PC-3 (cell line): ENCODE measurements at regions not wholly inside any gene's neighbourhood (a gene's known extent, or its start where the extent isn't known, plus 50 kb on each side); places are given as distances from the start of the nearest gene placed in this dataset.

Experiments
- ATAC-seq: fragments of 200-7000 bp; cut with Tn5 transposase; 2 replicates; pipeline ENCODE4 v1.9.1; 2020; ENCODE audit warnings: mild to moderate bottlenecking, moderate library complexity
- BruUV-seq: library from RNA; stranded (reverse); fragments of 400-500 nt; replicated peaks from 2 replicates; lab custom pipeline; 2021; lab: Mats Ljungman, UMichigan
- CTCF ChIA-PET: fragments of 300-600 bp; sonication (Branson Sonifier 250); formaldehyde crosslinking; loops from one replicate; lab custom pipeline; 2022; ENCODE audit warnings: antibody characterized with exemption; lab: Charles Lee
- POLR2A ChIA-PET: fragments of 300-600 bp; sonication (Branson Sonifier 250); formaldehyde crosslinking; loops from one replicate; lab custom pipeline; 2022; ENCODE audit warnings: antibody characterized with exemption; ENCODE audit not compliant: unreplicated experiment; lab: Charles Lee
- DNase-seq: peaks from one replicate; pipeline ENCODE4 v3.0.0-alpha.2; 2015
- H2AFZ ChIP-seq: fragments of 300-600 bp; sonication (generic); 2 replicates; pipeline ENCODE4 v1.6.0; 2016; ENCODE audit warnings: antibody characterized with exemption, low read length
- H3F3A ChIP-seq: fragments of 300-600 bp; sonication (generic); one replicate; pipeline ENCODE4 v1.6.0; 2017; ENCODE audit warnings: antibody characterized with exemption, low read length, control low read depth, mild to moderate bottlenecking; ENCODE audit not compliant: unreplicated experiment
- H3K27ac ChIP-seq: fragments of 300-600 bp; sonication (generic); 2 replicates; pipeline ENCODE4 v1.5.1; 2016; ENCODE audit warnings: mild to moderate bottlenecking, low read length
- H3K27me3 ChIP-seq: fragments of 300-600 bp; sonication (generic); 2 replicates; pipeline ENCODE4 v1.6.1; 2016; ENCODE audit warnings: low read length, mixed read lengths
- H3K36me3 ChIP-seq: fragments of 300-600 bp; sonication (generic); 2 replicates; pipeline ENCODE4 v1.6.1; 2016; ENCODE audit warnings: low read depth, mixed run types, low read length, mixed read lengths
- H3K4me1 ChIP-seq: fragments of 300-600 bp; sonication (generic); 2 replicates; pipeline ENCODE4 v1.5.1; 2016; ENCODE audit warnings: low read length; ENCODE audit not compliant: insufficient read depth
- H3K4me2 ChIP-seq: fragments of 300-600 bp; sonication (generic); 2 replicates; pipeline ENCODE4 v1.6.0; 2016; ENCODE audit warnings: low read length
- H3K4me3 ChIP-seq: fragments of 300-600 bp; sonication (generic); 2 replicates; pipeline ENCODE4 v1.5.1; 2016; ENCODE audit warnings: mild to moderate bottlenecking, low read length, mixed read lengths
- H3K79me2 ChIP-seq: fragments of 300-600 bp; sonication (generic); 2 replicates; pipeline ENCODE4 v1.6.1; 2017; ENCODE audit warnings: low read length, mixed read lengths
- H3K9ac ChIP-seq: fragments of 300-600 bp; sonication (generic); 2 replicates; pipeline ENCODE4 v1.6.0; 2016; ENCODE audit warnings: mild to moderate bottlenecking, low read length
- H3K9me2 ChIP-seq: fragments of 300-600 bp; sonication (generic); replicated peaks from 2 replicates; pipeline ENCODE4 v1.6.1; 2016; ENCODE audit warnings: mixed run types, low read length, mixed read lengths
- H3K9me3 ChIP-seq: fragments of 300-600 bp; sonication (generic); 2 replicates; pipeline ENCODE4 v1.6.1; 2016; ENCODE audit warnings: low read length, mixed read lengths
- H4K20me1 ChIP-seq: fragments of 300-600 bp; sonication (generic); 2 replicates; pipeline ENCODE4 v1.6.1; 2016; ENCODE audit warnings: low read length, mixed read lengths
- EZH2 ChIP-seq: fragments of 300-600 bp; sonication (generic); IDR thresholded peaks from one replicate; pipeline ENCODE4 v1.6.1; 2017; ENCODE audit warnings: antibody characterized with exemption, mild to moderate bottlenecking, low read length; ENCODE audit not compliant: unreplicated experiment
- EZH2phosphoT487 ChIP-seq: fragments of 300-600 bp; sonication (generic); IDR thresholded peaks from 2 replicates; pipeline ENCODE4 v1.6.1; 2018; ENCODE audit warnings: mild to moderate bottlenecking, antibody characterized with exemption, low read length, borderline replicate concordance
- intact Hi-C: fragments of 100-400 bp; cut with micrococcal nuclease; formaldehyde crosslinking; loops from 2 replicates; pipeline ENCODE4 v1.9.0; 2023
- TF ChIP-seq, protein P1 (sequence below): fragments of 300-600 bp; sonication (generic); conservative IDR thresholded peaks from 2 replicates; pipeline ENCODE4 v1.5.1; 2017; ENCODE audit warnings: antibody characterized with exemption, low read depth, mild to moderate bottlenecking, low read length

DNA sequence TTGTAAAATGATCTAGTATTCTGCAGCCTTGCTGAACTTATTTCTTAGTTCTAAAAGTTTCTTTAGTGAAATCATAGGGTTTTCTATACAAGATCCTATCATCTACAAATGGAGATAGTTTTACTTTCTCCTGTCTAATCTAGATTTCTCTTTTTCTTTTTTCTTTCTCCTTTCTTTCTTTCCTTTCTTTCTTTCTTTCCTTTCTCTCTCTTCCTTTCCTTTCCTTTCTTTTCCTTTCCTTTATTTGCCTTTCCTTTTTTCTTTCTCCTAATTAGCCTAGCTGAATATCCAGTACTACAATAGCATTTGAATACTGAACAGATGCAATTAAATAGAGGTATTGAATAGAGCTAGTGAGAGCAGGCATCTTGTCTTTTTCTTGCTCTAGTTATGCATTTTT lies 186.6 kb upstream of the SPAG17 start:
- DNase-seq, result no peak
- no peak overlapping the region for H3K4me2 ChIP-seq
- no peaks in the 10 kb centered on the region for H3K27me3 ChIP-seq
- ChIA-PET POLR2A (interaction anchor here (0.7 kb wide), 1 partner anchor 440 kb away, joined by 17 read pairs; no protein-coding TSS in a partner anchor), CTCF (no interaction called here)
- ATAC-seq, result no peak
- TF ChIP-seq, protein P1, sequence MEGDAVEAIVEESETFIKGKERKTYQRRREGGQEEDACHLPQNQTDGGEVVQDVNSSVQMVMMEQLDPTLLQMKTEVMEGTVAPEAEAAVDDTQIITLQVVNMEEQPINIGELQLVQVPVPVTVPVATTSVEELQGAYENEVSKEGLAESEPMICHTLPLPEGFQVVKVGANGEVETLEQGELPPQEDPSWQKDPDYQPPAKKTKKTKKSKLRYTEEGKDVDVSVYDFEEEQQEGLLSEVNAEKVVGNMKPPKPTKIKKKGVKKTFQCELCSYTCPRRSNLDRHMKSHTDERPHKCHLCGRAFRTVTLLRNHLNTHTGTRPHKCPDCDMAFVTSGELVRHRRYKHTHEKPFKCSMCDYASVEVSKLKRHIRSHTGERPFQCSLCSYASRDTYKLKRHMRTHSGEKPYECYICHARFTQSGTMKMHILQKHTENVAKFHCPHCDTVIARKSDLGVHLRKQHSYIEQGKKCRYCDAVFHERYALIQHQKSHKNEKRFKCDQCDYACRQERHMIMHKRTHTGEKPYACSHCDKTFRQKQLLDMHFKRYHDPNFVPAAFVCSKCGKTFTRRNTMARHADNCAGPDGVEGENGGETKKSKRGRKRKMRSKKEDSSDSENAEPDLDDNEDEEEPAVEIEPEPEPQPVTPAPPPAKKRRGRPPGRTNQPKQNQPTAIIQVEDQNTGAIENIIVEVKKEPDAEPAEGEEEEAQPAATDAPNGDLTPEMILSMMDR, result no peak
- TF ChIP-seq EZH2 (no peak), EZH2phosphoT487 (no peak)
- no peak overlapping the region for H2AFZ ChIP-seq
- H3K4me3 ChIP-seq, result no peak overlapping the region
- H3F3A ChIP-seq, result no peaks in the 10 kb centered on the region
- no peaks in the 10 kb centered on the region for H3K4me1 ChIP-seq
- H3K9me2 ChIP-seq, result no peaks in the 10 kb centered on the region
- H3K9me3 ChIP-seq, result peaks cover 11% of the 10 kb centered on the region; the same call in 1 of the 2 replicates
- H3K79me2 ChIP-seq, result no peaks in the 10 kb centered on the region
- H3K9ac ChIP-seq, result no peak overlapping the region
- no peaks in the 10 kb centered on the region for H4K20me1 ChIP-seq
- no peaks in the 10 kb centered on the region for H3K36me3 ChIP-seq
- intact Hi-C loops, result no loop called here
- BruUV-seq, result no TSS peak
- H3K27ac ChIP-seq, result no peak overlapping the region

DNA sequence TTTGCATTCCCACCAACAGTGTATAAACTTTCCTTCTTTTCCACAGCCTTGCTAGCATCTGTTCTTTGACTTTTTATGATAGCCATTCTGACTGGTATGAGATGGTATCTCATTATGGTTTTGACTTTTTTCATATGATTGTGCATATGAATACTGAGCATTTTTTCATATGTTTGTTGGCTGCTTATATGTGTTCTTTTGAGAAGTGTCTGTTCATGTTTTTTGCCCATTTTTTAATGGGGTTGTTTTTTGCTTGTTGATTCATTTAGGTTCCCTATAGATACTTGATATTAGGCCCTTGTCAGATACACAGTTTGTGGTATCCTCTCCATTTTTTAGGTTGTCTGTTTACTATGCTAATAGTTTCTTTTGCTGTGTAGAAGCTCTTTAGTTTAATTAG lies 185.8 kb upstream of the SPAG17 start:
- Histone ChIP-seq H3F3A (no peaks in the 10 kb centered on the region), H3K27ac (no peak overlapping the region), H3K36me3 (no peaks in the 10 kb centered on the region), H3K4me3 (no peak overlapping the region), H3K9me2 (no peaks in the 10 kb centered on the region), H3K4me2 (no peak overlapping the region), H3K4me1 (no peaks in the 10 kb centered on the region), H3K9me3 (peaks cover 12% of the 10 kb centered on the region; the same call in 1 of the 2 replicates), H3K27me3 (no peaks in the 10 kb centered on the region), H3K79me2 (no peaks in the 10 kb centered on the region), H2AFZ (no peak overlapping the region), H3K9ac (no peak overlapping the region), H4K20me1 (no peaks in the 10 kb centered on the region)
- ChIA-PET POLR2A (no interaction called here), CTCF (no interaction called here)
- TF ChIP-seq, protein P1, result no peak
- no peak for TF ChIP-seq EZH2
- no peak for TF ChIP-seq EZH2phosphoT487
- DNase-seq (no peak), ATAC-seq (no peak)
- no TSS peak for BruUV-seq
- intact Hi-C loops, result no loop called here

DNA sequence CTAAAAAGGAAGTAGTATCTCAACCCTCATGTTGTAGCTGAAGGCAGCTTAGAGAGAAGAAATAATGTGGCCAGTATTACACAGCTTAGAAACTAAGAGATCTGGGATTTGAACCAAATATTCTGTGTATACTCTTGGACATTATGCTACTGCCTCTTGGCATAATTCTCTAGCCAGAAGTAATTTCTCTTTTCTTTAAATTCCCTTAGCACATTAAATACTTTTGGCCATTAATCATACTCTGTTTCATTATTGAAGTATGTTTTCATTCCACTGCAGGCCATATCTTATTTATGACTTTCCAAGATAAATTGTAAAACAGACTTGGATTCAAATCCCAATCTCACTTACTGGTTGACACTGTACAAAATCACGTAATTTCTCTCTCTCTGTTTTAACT lies 181.3 kb upstream of the SPAG17 start:
- peak; percentile 33 for DNase-seq
- Histone ChIP-seq H3K36me3 (no peaks in the 10 kb centered on the region), H3K4me3 (no peak overlapping the region), H3K9ac (no peak overlapping the region), H3K27me3 (no peaks in the 10 kb centered on the region), H4K20me1 (no peaks in the 10 kb centered on the region), H3K9me3 (peaks cover 12% of the 10 kb centered on the region; the same call in 1 of the 2 replicates), H3K4me1 (no peaks in the 10 kb centered on the region), H3K4me2 (no peak overlapping the region), H3K9me2 (no peaks in the 10 kb centered on the region), H3K79me2 (no peaks in the 10 kb centered on the region), H3K27ac (no peak overlapping the region), H3F3A (no peaks in the 10 kb centered on the region), H2AFZ (no peak overlapping the region)
- BruUV-seq, result no TSS peak
- intact Hi-C loops, result no loop called here
- ChIA-PET POLR2A (no interaction called here), CTCF (no interaction called here)
- no peak for ATAC-seq
- TF ChIP-seq EZH2phosphoT487 (no peak), EZH2 (no peak)
- TF ChIP-seq, protein P1, result no peak
